ENCODE measurements at regions not wholly inside any gene's neighbourhood (a gene's known extent, or its start where the extent isn't known, plus 50 kb on each side); places are given as distances from the start of the nearest gene placed in this dataset.
A peak's percentile ranks its signal among the peaks of the same experiment; 100 is the strongest.
"Not testable (repeated sequence)": the region's sequence is repeated elsewhere in the genome, so short reads cannot be mapped to it uniquely, and the experiment has no call there.

GRCh38 chr10:11691319-11691755 is 50.8 kb upstream of the ECHDC3 start:
- no peak for DNase-seq

GRCh38 chr10:11689945-11690736 is 52.0 kb upstream of the ECHDC3 start:
- DNase-seq: no peak

- DNase-seq: not testable (repeated sequence)
Measured at GRCh38 chr10:11688448-11688795, 53.8 kb upstream of the ECHDC3 start.

GRCh38 chr10:11687779-11688447 is 54.3 kb upstream of the ECHDC3 start:
- DNase-seq: no peak

- no peak for DNase-seq
Measured at GRCh38 chr10:11687357-11687771, 54.8 kb upstream of the ECHDC3 start.

- DNase-seq: peak; percentile 24
Measured at GRCh38 chr10:11685787-11686218, 56.4 kb upstream of the ECHDC3 start.

- DNase-seq: peak; percentile 65
Measured at GRCh38 chr10:11684717-11685645, 57.2 kb upstream of the ECHDC3 start.

- not testable (repeated sequence) for DNase-seq
Measured at GRCh38 chr10:11684341-11684716, 57.9 kb upstream of the ECHDC3 start.

- no peak for DNase-seq
Measured at GRCh38 chr10:11683529-11684320, 58.5 kb upstream of the ECHDC3 start.

GRCh38 chr10:11682851-11683250 is 59.3 kb upstream of the ECHDC3 start:
- DNase-seq: no peak

GRCh38 chr10:11682267-11682683 is 59.9 kb upstream of the ECHDC3 start:
- no peak for DNase-seq

- DNase-seq: no peak
Measured at GRCh38 chr10:11680496-11680895, 61.7 kb upstream of the ECHDC3 start.

GRCh38 chr10:11679946-11680345 is 62.2 kb upstream of the ECHDC3 start:
- no peak for DNase-seq

GRCh38 chr10:11678074-11678793 is 63.9 kb upstream of the ECHDC3 start:
- no peak for DNase-seq

- no peak for DNase-seq
Measured at GRCh38 chr10:11677480-11677879, 64.7 kb upstream of the ECHDC3 start.

- DNase-seq: no peak
Measured at GRCh38 chr10:11673346-11674280, 62.2 kb upstream of the USP6NL start.

- no peak for DNase-seq
Measured at GRCh38 chr10:11672836-11673235, 61.4 kb upstream of the USP6NL start.

GRCh38 chr10:11670381-11670780 is 58.9 kb upstream of the USP6NL start:
- no peak for DNase-seq

- DNase-seq: no peak
Measured at GRCh38 chr10:11668847-11669610, 57.6 kb upstream of the USP6NL start.

GRCh38 chr10:11667756-11668155 is 56.3 kb upstream of the USP6NL start:
- no peak for DNase-seq
